DLD1 (cell line): ENCODE measurements at regions not wholly inside any gene's neighbourhood (a gene's known extent, or its start where the extent isn't known, plus 50 kb on each side); places are given as distances from the start of the nearest gene placed in this dataset.

ENCODE experiments used
- in situ Hi-C: cut with HindIII; loops from 2 replicates; pipeline ENCODE4 v1.10.0; 2017; ENCODE audit warnings: low sequenced_read_pairs

DNA sequence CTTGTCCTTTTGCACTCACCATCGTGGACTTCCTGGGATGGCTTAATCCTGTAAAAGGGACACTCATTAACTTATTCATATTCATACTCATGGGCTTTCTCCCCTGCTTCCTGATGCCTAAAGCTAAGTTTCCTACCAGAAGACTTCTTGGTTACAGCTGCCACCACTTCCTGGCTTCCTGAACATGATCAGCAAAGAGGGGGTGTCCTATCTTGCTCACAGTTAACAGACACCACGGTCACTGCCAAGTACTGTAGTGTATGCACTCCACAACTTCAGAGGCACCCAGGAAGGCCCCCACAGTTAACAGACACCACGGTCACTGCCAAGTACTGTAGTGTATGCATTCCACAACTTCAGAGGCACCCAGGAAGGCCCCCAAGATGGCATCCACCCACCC lies 177.8 kb downstream of the SIPA1L2 start:
- in situ Hi-C loops, result no loop called here

GRCh38 chr1:232451506-232451905 lies 178.4 kb downstream of the SIPA1L2 start:
- in situ Hi-C loops, result no loop called here

DNA sequence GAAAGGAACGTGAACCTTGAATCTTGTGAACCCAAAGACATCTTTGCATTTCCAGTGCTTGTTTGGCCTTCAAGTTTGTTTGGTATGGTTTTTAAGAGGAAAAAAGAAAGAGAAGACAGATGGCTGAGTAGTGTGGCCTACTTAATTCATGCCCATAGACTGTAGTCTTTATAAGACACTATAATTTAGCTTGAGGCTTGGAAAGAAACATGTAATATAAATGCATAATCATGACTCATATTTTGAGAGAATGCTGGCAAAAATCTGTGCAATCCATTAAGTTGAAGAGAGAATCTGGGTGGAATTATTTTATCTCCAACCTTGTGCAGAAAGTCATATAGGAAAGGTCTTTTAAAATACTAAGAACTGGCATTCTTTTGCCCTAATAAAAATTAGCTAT lies 179.3 kb downstream of the SIPA1L2 start:
- in situ Hi-C loops, result no loop called here

GRCh38 chr1:232447125-232447524 lies 182.8 kb downstream of the SIPA1L2 start:
- in situ Hi-C loops, result no loop called here

DNA sequence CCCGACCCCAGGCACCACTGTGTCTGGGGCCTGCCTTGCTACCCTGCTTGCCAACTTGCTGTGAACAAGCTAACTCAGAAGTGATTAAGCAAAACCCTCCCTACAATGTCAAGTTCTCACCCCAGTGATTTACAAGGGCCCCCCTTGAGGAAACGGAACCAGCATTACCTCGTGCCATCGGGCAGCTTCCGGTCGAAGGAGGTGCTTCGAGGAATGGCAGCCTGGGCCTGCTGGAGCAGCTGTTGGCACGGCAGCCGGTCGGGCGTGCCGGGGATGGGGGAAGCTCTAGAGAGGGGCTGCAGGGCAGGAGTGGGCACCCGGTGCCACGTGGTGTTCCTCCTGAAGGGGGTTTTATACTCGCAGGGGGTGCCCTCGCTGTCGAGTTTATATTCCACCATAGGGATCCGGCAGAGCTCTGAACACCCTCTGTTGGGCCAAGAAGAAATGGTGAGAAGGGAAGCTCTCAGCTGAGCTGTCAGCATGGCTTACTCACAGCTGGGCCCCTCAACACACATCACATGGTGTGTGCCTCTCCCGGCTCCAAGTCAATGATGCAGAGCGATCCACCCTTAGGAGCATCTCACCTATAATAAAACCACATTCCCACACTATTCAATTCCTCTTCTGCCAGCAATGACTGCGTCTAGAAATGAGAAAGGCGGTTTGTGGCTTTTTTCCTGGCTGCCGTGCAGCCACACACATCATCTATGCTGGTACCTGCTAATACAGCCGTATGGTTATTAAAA lies 184.4 kb downstream of the SIPA1L2 start:
- in situ Hi-C loops, result no loop called here

GRCh38 chr1:232443372-232443771 lies 186.6 kb downstream of the SIPA1L2 start:
- in situ Hi-C loops, result no loop called here

- in situ Hi-C loops, result no loop called here
Observed at GRCh38 chr1:232441036-232441411, 188.9 kb downstream of the SIPA1L2 start.

- in situ Hi-C loops, result no loop called here
Observed at GRCh38 chr1:232440325-232441035, 189.5 kb downstream of the SIPA1L2 start.

DNA sequence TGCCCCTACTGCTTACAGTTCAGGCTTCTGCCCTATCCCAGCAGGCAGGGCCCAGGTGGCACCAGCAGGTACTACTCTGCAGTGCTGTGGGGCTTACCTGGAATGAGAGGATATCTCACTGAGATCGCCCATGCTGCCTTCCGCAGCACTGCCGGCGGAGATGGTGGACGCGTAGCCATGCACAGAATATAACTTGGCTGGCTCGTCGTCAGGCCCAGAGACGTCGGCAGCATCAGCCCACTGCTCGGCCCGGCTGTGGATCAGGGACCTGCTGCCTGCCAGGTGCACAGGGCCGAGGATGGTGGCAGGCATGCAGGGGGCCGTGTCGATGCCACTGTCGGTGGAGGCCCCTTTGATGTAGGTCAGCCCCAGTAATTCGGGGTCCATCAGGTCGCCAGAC lies 190.9 kb downstream of the SIPA1L2 start:
- in situ Hi-C loops, result no loop called here

GRCh38 chr1:232438476-232438875 lies 191.5 kb downstream of the SIPA1L2 start:
- in situ Hi-C loops, result no loop called here

DNA sequence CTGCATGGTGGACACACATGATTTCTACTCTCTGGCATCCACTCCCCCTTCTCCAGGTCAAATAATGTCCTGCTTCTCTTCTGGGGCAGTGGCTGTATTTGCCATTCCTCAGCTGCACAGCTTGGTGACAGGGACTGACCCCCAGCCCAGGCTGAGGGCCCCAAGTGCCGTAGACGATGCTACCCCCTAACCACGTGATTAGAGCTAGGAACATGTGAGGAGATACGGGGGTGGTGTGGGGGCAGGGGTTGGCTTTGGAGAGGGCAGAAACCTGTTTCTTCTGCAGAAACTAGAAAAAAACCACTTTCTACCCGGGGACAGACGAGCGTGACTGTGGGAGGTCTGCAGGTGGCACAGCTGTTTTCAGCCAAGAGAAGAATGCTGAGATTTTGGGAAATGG lies 192.4 kb downstream of the SIPA1L2 start:
- in situ Hi-C loops, result no loop called here

- in situ Hi-C loops, result no loop called here
Observed at GRCh38 chr1:232435729-232436128, 194.2 kb downstream of the SIPA1L2 start.

- in situ Hi-C loops, result no loop called here
Observed at GRCh38 chr1:232432313-232432712, 197.6 kb downstream of the SIPA1L2 start.

DNA sequence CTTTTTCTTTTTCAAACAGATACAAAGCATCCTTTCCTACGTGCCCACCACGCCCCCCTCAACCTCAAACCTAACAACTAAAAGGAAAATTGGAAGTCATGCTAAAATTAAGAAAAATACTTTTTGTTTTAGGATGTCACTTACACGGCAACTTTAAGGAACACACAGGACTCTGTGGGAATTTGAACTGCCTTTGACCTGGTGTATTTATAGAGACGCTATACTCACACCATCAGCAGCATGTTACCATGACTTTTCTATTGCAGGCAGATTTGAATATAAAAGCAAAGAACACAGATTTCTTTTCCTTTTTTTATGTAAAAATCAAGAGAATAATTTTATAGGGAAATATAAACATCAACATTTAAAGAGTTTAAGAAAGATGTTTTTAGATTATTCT lies 198.2 kb downstream of the SIPA1L2 start:
- in situ Hi-C loops, result no loop called here

GRCh38 chr1:232431326-232431725 lies 198.6 kb downstream of the SIPA1L2 start:
- in situ Hi-C loops, result no loop called here

- in situ Hi-C loops, result no loop called here
Observed at GRCh38 chr1:232430467-232430866, 199.5 kb downstream of the SIPA1L2 start.

GRCh38 chr1:232428786-232429530 lies 201.0 kb downstream of the SIPA1L2 start:
- in situ Hi-C loops, result no loop called here

DNA sequence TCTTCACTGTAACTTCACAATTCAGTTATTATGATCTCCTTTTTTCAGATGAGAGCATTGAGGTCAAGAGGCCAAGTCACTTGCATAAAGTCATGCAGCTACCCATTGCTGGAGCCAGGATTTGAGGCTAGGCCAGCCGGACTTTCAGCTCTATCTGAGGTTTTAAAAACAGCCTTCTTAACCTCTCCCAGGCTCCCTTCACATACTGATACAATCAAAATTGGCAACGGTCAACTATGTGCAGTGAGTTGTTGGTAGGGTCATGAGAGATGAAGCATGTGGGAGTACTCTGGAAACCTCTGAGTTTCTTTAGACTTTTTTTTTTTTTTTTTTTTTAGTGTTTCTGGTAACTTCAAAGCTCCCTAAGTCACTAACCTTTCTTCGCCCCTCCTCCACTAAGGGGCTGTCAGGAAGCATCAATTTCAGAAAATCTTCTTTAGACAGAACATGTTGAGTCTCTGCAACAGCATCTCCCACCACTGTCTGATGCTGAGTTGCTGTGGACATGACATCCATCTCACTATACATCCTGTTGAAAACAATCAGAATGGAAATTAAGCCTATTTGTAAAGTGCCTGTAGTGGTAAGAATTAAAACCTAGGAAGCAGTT lies 201.8 kb downstream of the SIPA1L2 start:
- in situ Hi-C loops, result no loop called here

GRCh38 chr1:232426801-232427200 lies 203.1 kb downstream of the SIPA1L2 start:
- in situ Hi-C loops, result no loop called here

DNA sequence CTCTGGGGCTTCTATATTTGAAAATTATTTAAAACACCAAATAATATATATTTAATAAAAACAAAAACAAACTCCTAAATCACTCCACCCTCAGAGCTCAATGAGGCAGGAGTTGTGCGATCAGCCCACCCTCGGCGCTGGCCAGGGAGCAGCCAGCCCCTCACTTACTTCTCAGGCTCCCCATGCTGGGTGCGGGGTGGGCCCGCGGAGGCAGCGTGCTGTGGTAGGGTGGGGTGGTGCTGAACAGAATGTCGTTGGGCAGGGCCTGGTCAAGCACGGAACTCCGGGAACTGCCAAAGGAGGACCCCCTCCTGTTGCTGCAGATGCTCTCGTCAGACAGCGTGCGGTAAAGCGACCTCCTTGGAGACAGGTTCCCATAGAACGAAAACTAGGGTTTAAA lies 204.5 kb downstream of the SIPA1L2 start:
- in situ Hi-C loops, result no loop called here

- in situ Hi-C loops, result no loop called here
Observed at GRCh38 chr1:232423591-232423990, 206.3 kb downstream of the SIPA1L2 start.
